ENCODE measurements at regions not wholly inside any gene's neighbourhood (a gene's known extent, or its start where the extent isn't known, plus 50 kb on each side); places are given as distances from the start of the nearest gene placed in this dataset.

- no peak for DNase-seq (ENCODE audit: low read depth, low spot score)
- no peak overlapping the region for H3K4me3 ChIP-seq (ENCODE audit: low read depth, low read length)
- in situ Hi-C loops (cut with HindIII; ENCODE audit: low sequenced_read_pairs), result no loop called here
- TF ChIP-seq CTCF (IDR thresholded peaks at IDR 0.05; ENCODE audit: low read depth, low read length), result no peak
Observed at GRCh38 chr2:128465246-128466170, 146.8 kb upstream of the HS6ST1 start.

- H3K4me3 ChIP-seq (ENCODE audit: low read depth, low read length), result no peak overlapping the region
- in situ Hi-C loops (cut with HindIII; ENCODE audit: low sequenced_read_pairs), result no loop called here
- TF ChIP-seq CTCF (IDR thresholded peaks at IDR 0.05; ENCODE audit: low read depth, low read length), result no peak
Observed at GRCh38 chr2:128466376-128466775, 147.7 kb upstream of the HS6ST1 start.

GRCh38 chr2:128466776-128467175 is 148.1 kb upstream of the HS6ST1 start:
- TF ChIP-seq CTCF (IDR thresholded peaks at IDR 0.05; ENCODE audit: low read depth, low read length), result no peak
- DNase-seq (ENCODE audit: low read depth, low spot score), result no peak
- no peak overlapping the region for H3K4me3 ChIP-seq (ENCODE audit: low read depth, low read length)
- in situ Hi-C loops (cut with HindIII; ENCODE audit: low sequenced_read_pairs), result no loop called here

More at GRCh38 chr2:128466376-128466775, 147.7 kb upstream of the HS6ST1 start:
- DNase-seq (ENCODE audit: low read depth, low spot score), result no peak

- in situ Hi-C loops (cut with HindIII; ENCODE audit: low sequenced_read_pairs), result no loop called here
Observed at GRCh38 chr2:128467321-128467969, 148.8 kb upstream of the HS6ST1 start.

GRCh38 chr2:128468186-128468920 is 149.7 kb upstream of the HS6ST1 start:
- no peak for DNase-seq (ENCODE audit: low read depth, low spot score)
- no peak for TF ChIP-seq CTCF (IDR thresholded peaks at IDR 0.05; ENCODE audit: low read depth, low read length)
- H3K4me3 ChIP-seq (ENCODE audit: low read depth, low read length), result no peak overlapping the region
- in situ Hi-C loops (cut with HindIII; ENCODE audit: low sequenced_read_pairs), result no loop called here

More at GRCh38 chr2:128467321-128467969, 148.8 kb upstream of the HS6ST1 start:
- no peak for TF ChIP-seq CTCF (IDR thresholded peaks at IDR 0.05; ENCODE audit: low read depth, low read length)
- no peak for DNase-seq (ENCODE audit: low read depth, low spot score)
- no peak overlapping the region for H3K4me3 ChIP-seq (ENCODE audit: low read depth, low read length)

GRCh38 chr2:128469203-128469602 is 150.5 kb upstream of the HS6ST1 start:
- DNase-seq (ENCODE audit: low read depth, low spot score), result no peak
- in situ Hi-C loops (cut with HindIII; ENCODE audit: low sequenced_read_pairs), result no loop called here
- peak; percentile 32 for TF ChIP-seq CTCF (IDR thresholded peaks at IDR 0.05; ENCODE audit: low read depth, low read length)
- H3K4me3 ChIP-seq (ENCODE audit: low read depth, low read length), result no peak overlapping the region
